ENCODE measurements at regions not wholly inside any gene's neighbourhood (a gene's known extent, or its start where the extent isn't known, plus 50 kb on each side); places are given as distances from the start of the nearest gene placed in this dataset.
A peak's percentile ranks its signal among the peaks of the same experiment; 100 is the strongest.
"Not testable (repeated sequence)": the region's sequence is repeated elsewhere in the genome, so short reads cannot be mapped to it uniquely, and the experiment has no call there.

- DNase-seq: not testable (repeated sequence)
These were observed 53.4 kb downstream of the AHSP start for GRCh38 chr16:31581065-31581464.

DNA sequence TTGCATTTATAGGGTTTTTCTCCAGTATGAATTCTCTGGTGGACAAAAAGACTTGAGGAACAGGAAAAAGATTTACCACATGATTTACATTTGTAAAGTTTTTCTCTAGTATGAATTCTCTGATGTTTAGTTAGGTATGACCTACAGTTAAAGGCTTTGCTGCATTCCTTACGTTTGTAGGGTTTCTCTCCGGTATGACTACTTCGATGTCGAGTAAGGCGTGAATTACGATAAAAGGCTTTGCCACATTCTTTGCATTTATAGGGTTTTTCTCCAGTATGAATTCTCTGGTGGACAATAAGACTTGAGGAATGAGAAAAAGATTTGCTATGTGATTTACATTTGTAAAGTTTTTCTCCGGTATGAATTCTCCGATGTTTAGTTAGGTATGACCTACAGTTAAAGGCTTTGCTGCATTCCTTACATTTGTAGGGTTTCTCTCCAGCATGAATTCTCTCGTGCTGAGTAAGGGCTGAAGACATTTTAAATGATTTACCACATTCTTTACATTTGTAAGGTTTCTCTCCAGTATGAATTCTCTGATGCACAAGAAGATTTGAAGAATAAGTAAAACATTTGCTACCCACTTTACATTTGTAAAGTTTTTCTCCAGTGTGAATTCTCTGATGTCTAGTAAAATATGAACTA is 74.2 kb downstream of the AHSP start:
- DNase-seq: not testable (repeated sequence)

DNA sequence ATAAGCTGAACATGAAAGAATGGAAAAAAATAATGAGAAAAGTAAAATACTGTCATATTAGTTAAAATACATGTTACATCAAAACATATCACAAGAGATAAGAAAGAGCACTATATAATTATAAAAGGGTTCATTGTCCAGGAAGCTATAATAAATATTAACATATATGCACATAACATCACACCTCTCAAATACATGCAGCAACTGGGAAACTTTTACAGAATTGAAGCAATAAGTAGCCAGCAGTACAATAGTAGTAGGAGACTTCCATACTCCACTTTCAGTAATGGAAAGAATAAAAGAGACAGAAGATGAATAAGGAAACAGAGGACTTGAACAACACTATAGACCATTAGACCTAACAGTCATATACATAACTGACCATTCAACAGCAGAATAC is 90.4 kb downstream of the AHSP start:
- no peak for DNase-seq

DNA sequence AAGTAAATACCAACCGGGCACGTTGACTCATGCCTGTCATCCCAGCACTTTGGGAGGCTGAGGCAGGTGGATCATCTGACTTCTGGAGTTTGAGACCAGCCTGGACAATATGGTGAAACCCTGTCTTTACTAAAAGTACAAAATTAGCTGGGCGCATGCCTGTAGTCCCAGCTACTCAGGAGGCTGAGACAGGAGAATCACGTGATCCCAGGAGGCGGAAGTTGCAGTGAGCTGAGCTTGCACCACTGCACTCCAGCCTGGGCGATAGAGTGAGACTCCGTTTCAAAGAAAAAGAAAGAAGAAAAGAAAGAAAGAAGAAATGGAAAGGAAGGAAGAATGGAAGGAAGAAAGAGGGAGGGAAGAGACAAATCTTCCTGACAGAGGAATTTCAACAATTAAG is 108.7 kb downstream of the AHSP start:
- DNase-seq: no peak

- DNase-seq: no peak
These were observed 113.6 kb downstream of the AHSP start for GRCh38 chr16:31641279-31641678.

DNA sequence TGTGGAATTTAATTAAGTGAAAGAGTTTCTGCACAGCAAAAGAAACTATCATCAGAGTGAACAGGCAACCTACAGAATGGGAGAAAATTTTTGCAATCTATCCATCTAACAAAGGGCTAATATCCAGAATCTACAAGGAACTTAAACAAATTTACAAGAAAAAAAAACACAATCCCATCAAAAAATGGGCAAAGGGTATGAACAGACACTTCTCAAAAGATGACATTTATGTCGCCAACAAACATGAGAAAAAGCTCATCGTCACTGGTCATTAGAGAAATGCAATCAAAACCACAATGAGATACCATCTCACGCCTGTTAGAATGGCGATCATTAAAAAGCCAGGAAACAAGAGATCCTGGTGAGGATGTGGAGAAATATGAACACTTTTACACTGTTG is 128.0 kb downstream of the AHSP start:
- DNase-seq: not testable (repeated sequence)

DNA sequence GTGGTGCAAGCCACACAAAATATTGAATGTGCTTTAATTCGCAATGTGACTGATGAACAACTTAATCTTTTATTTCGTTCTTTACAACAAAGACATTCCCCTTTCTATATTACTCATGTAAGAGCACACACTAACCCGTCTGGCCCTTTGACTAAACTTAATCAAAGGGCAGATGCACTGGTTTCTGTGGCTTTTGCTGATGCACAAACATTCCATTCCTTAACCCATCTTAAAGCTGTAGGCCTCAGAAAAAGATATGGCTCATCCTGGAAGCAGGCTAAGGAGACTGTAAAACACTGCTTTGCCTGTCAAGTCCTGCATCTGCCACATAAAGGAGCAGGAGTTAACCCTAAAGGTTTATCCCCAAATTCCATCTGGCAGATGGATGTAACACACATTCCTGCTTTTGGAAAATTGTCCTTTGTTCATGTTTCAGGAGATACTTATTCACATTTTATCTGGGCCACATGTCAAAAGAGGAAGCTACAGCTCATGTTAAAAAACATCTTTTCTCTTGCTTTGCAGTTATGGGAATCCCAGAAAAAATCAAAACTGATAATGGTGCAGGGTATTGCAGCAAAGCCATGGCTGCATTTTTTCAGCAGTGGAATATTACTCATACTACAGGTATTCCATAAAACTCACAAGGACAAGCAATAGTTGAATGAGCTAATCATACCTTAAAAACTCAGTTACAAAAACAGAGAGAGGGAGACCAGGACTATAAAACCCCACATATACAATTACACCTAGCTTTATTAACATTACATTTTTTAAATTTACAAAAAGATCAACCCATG is 137.2 kb downstream of the AHSP start:
- DNase-seq: no peak

DNA sequence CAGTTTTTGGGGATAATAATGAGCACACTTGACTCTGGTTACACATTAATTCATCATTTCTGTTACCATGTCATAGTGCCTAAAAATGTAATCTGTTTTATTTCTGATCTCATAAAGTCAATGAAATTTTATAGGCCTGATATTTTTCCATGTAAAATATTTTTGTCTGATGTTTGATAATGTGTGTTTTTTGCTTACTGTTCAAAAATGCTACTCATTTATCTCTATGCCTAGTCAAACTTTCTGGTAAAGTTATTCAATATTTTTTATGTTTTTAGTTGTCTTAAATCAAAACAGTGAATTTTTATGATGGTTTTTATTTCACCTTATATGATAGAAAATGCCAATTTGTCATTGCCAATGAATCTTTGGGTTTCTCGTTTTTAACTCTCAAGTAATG is 147.0 kb downstream of the AHSP start:
- DNase-seq: no peak

DNA sequence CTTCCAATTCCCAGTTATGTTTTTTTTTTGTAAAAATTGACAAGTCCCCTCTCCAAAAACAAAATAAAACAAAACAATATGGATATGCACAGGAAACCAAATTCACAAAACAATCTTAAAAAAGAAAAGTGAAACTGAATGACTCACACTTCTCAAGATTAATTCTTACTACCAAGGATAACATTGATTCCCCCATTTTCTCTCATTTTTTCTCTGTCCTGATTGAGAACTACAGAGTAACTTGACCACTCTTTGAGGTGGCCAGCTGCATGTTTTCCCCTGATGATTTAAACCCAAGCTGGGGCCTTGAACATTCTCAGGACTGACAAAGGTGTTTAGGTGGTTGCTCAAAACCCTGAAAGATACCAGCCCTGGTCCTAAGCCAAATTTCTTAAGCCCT is 149.0 kb downstream of the AHSP start:
- DNase-seq: no peak

DNA sequence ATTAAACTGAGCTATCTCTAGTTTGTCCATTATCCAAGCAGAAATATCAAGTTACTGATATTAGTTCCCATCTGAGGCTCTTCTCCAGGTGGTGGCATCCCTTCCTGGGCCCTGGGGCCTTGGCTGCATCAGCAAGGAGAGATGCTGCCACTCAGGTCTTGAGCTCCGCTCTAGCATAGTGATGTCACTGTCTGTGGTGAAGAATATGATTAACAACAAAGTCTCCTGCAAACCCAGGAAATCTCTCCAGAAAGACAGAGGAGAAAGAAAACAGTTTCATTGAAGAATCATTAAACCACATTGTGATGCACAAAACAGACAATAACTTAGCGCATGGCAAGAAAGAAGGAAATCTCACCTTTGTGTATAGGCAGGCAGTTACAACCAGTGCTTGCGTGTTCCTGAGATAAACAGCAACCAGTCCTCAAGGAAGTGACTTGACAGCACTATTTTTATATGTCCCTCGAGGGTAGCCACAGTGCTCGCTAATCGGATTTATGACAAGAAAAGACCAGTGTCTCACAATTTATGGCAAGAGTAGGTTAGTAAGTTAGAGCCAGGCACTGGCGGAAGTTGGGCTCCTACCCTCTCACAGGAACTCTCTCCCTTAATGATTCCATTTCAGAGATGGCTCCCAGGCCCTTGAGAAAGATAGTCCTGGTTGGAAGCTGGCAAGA is 151.1 kb downstream of the AHSP start:
- no peak for DNase-seq

GRCh38 chr16:31689331-31689730 is 161.6 kb downstream of the AHSP start:
- DNase-seq: not testable (repeated sequence)

GRCh38 chr16:31692338-31692737 is 164.6 kb downstream of the AHSP start:
- not testable (repeated sequence) for DNase-seq

- no peak for DNase-seq
These were observed 166.0 kb downstream of the AHSP start for GRCh38 chr16:31693733-31694132.

GRCh38 chr16:31694461-31694860 is 166.8 kb downstream of the AHSP start:
- no peak for DNase-seq

DNA sequence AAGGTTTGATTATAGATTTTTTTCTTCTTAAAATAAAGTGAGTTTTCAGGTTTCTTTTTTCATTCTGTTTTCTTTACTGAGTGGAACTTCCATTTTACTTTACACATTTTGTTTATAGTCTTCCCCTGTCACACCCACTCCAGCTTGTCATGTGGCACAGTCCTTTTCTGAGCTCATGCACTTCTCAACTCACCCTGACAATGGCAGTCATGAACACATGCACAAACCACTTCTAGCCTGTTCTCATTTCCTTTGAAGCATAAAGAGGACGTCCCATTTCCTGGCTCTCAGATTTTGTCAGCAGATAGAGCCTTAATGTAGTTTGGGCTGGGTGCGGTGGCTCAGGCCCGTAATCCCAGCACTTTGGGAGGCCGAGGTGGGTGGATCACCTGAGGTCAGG is 168.0 kb downstream of the AHSP start:
- DNase-seq: no peak

DNA sequence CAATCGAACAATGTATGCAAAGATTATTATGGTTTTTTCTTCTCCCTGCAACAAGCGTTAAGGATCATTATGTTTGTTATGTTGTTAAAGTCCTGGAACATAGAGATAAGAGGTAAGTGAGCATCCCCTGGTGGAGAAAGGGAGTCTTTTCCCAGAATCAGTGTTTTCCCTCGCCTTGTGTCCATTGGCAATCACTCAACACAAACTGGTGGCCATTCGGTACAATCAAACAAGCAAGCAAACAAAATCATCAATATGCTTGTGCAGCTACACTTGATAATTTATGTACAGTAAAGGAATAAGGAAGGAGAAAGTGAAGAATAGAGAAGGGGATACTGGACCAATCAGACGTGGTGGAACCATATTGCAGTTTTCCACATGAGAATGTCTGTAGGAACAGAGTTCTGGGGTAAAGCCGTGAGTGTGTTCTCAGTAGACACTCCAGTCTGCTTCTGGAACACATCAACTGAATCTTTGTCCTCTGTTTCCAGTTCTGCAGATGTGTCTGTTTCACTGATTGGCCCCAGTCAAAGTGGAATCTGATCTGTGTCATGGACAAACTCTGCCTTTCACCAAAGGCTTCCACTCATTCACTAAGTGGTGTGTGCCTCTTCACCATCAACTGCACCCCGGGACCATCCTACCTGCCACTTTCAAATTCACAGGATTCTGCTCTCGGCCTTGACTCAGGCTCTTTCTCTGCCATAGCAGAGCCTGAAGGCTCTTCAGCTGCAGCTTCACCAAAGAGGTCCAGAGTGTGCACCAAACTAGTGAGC is 169.5 kb downstream of the AHSP start:
- no peak for DNase-seq

DNA sequence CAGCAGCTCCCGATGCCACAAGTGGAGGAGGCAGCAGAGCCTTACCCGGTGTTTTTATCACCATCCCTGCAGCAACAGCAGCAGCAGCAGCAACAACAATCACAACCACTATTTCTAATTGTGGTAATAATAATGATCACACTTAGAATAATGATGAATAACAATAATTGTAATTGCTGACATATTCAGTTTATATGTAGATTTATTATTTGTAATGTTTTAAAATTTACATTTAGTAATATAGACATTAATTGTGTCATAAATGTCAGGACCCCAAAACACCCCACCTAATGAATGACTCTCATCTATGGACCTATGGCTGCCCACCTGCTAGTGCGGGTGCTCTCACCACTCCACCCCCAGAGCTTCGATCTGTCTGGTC is 170.0 kb downstream of the AHSP start:
- no peak for DNase-seq

DNA sequence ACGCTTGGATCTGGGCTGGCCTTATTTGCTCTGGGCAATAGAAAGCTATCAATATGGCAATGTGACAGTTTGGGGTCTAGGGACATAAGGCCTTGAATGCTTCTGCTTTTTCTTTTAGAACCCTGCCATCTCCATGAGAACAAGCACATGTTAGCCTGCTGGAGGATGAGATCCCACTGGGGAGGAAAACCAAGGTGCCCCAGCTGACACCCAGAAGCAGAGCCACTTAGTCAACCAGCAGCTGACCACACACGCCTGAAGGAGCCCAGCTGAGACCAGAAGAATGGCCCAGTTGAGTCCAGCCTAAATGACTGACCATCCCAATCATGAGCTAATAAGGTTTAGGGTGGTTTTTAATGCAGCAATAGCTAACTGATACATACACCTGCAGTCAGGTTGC is 171.2 kb downstream of the AHSP start:
- no peak for DNase-seq

- no peak for DNase-seq
These were observed 171.9 kb downstream of the AHSP start for GRCh38 chr16:31699601-31700000.

- peak; percentile 50 for DNase-seq
These were observed 172.5 kb downstream of the AHSP start for GRCh38 chr16:31700200-31700529.

- no peak for DNase-seq
These were observed 172.8 kb upstream of the ZNF267 start for GRCh38 chr16:31700530-31701388.

DNA sequence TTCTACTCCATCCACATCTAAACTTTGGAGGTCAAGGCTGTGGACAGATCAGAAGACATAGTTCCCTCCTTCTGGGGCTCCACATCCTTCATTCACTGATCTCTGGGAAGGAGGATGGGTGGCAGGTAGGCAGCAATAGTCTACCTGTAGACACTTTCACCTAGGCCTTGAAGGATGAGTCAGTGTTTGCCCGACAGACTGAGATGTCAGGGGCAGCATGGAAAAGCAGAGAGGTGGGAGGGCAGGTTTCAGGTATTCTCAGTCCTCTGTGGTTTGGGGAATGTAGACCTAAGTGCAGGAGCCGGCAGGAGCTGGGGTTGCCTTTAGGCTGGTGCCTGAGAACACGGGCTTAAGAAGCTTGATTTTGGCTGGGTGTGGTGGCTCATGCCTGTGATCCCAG is 171.9 kb upstream of the ZNF267 start:
- DNase-seq: no peak

GRCh38 chr16:31702796-31703195 is 170.8 kb upstream of the ZNF267 start:
- DNase-seq: no peak
